HEK293T (cell line): ENCODE measurements at regions not wholly inside any gene's neighbourhood (a gene's known extent, or its start where the extent isn't known, plus 50 kb on each side); places are given as distances from the start of the nearest gene placed in this dataset.

ENCODE experiments used
- BHLHE40 ChIP-seq: fragments of 450-650 bp; IDR thresholded peaks from 2 replicates; pipeline ENCODE4 v1.6.1; 2016; ENCODE audit warnings: mild to moderate bottlenecking, moderate library complexity, borderline replicate concordance
- CTBP1 ChIP-seq: fragments of 450-650 bp; IDR thresholded peaks from 2 replicates; pipeline ENCODE4 v1.6.1; 2016; ENCODE audit warnings: borderline replicate concordance
- ELF4 ChIP-seq: fragments of 450-650 bp; IDR thresholded peaks from 2 replicates; pipeline ENCODE4 v1.6.1; 2017; ENCODE audit warnings: antibody characterized with exemption
- FOXA1 ChIP-seq: fragments of 450-650 bp; IDR thresholded peaks from 2 replicates; pipeline ENCODE4 v1.6.1; 2016; ENCODE audit warnings: mild to moderate bottlenecking
- FOXK2 ChIP-seq: fragments of 450-650 bp; IDR thresholded peaks from 2 replicates; pipeline ENCODE4 v1.6.1; 2016; ENCODE audit warnings: mild to moderate bottlenecking
- FOXM1 ChIP-seq: fragments of 450-650 bp; IDR thresholded peaks from 2 replicates; pipeline ENCODE4 v1.6.1; 2017; ENCODE audit warnings: mild to moderate bottlenecking, borderline replicate concordance
- HDGF ChIP-seq: fragments of 450-650 bp; IDR thresholded peaks from 2 replicates; pipeline ENCODE4 v1.6.1; 2017; ENCODE audit warnings: antibody characterized with exemption, borderline replicate concordance
- L3MBTL2 ChIP-seq: fragments of 450-650 bp; conservative IDR thresholded peaks from 2 replicates; pipeline ENCODE4 v1.6.1; 2016; ENCODE audit warnings: mild to moderate bottlenecking
- NFRKB ChIP-seq: fragments of 450-650 bp; IDR thresholded peaks from 2 replicates; pipeline ENCODE4 v1.6.1; 2016; ENCODE audit warnings: mild to moderate bottlenecking, moderate library complexity
- PKNOX1 ChIP-seq: fragments of 450-650 bp; IDR thresholded peaks from 2 replicates; pipeline ENCODE4 v1.6.1; 2016
- SP1 ChIP-seq: fragments of 450-650 bp; IDR thresholded peaks from 2 replicates; pipeline ENCODE4 v1.6.1; 2017
- SUZ12 ChIP-seq: fragments of 450-650 bp; IDR thresholded peaks from 2 replicates; pipeline ENCODE4 v1.6.1; 2016; ENCODE audit warnings: mild to moderate bottlenecking
- TARDBP ChIP-seq: fragments of 450-650 bp; IDR thresholded peaks from 2 replicates; pipeline ENCODE4 v1.6.1; 2016
- ZNF384 ChIP-seq: fragments of 450-650 bp; IDR thresholded peaks from 2 replicates; pipeline ENCODE4 v1.6.1; 2016

GRCh38 chr5:13478831-13479465, 465.5 kb downstream of the DNAH5 start:
- TF ChIP-seq FOXK2 (no peak), HDGF (no peak), ELF4 (no peak), ZNF384 (no peak), TARDBP (no peak), BHLHE40 (no peak), PKNOX1 (no peak), FOXA1 (no peak), SUZ12 (no peak), SP1 (no peak), FOXM1 (no peak), L3MBTL2 (no peak), CTBP1 (no peak), NFRKB (no peak)
